PC-3 (cell line): ENCODE measurements at regions not wholly inside any gene's neighbourhood (a gene's known extent, or its start where the extent isn't known, plus 50 kb on each side); places are given as distances from the start of the nearest gene placed in this dataset.

ENCODE experiments used
- ATAC-seq: fragments of 200-7000 bp; cut with Tn5 transposase; 2 replicates; pipeline ENCODE4 v1.9.1; 2020; ENCODE audit warnings: mild to moderate bottlenecking, moderate library complexity
- BruUV-seq: library from RNA; stranded (reverse); fragments of 400-500 nt; replicated peaks from 2 replicates; lab custom pipeline; 2021; lab: Mats Ljungman, UMichigan
- CTCF ChIA-PET: fragments of 300-600 bp; sonication (Branson Sonifier 250); formaldehyde crosslinking; loops from one replicate; lab custom pipeline; 2022; ENCODE audit warnings: antibody characterized with exemption; lab: Charles Lee
- POLR2A ChIA-PET: fragments of 300-600 bp; sonication (Branson Sonifier 250); formaldehyde crosslinking; loops from one replicate; lab custom pipeline; 2022; ENCODE audit warnings: antibody characterized with exemption; ENCODE audit not compliant: unreplicated experiment; lab: Charles Lee
- DNase-seq: peaks from one replicate; pipeline ENCODE4 v3.0.0-alpha.2; 2015
- H2AFZ ChIP-seq: fragments of 300-600 bp; sonication (generic); 2 replicates; pipeline ENCODE4 v1.6.0; 2016; ENCODE audit warnings: antibody characterized with exemption, low read length
- H3F3A ChIP-seq: fragments of 300-600 bp; sonication (generic); one replicate; pipeline ENCODE4 v1.6.0; 2017; ENCODE audit warnings: antibody characterized with exemption, low read length, control low read depth, mild to moderate bottlenecking; ENCODE audit not compliant: unreplicated experiment
- H3K27ac ChIP-seq: fragments of 300-600 bp; sonication (generic); 2 replicates; pipeline ENCODE4 v1.5.1; 2016; ENCODE audit warnings: mild to moderate bottlenecking, low read length
- H3K27me3 ChIP-seq: fragments of 300-600 bp; sonication (generic); 2 replicates; pipeline ENCODE4 v1.6.1; 2016; ENCODE audit warnings: low read length, mixed read lengths
- H3K36me3 ChIP-seq: fragments of 300-600 bp; sonication (generic); 2 replicates; pipeline ENCODE4 v1.6.1; 2016; ENCODE audit warnings: low read depth, mixed run types, low read length, mixed read lengths
- H3K4me1 ChIP-seq: fragments of 300-600 bp; sonication (generic); 2 replicates; pipeline ENCODE4 v1.5.1; 2016; ENCODE audit warnings: low read length; ENCODE audit not compliant: insufficient read depth
- H3K4me2 ChIP-seq: fragments of 300-600 bp; sonication (generic); 2 replicates; pipeline ENCODE4 v1.6.0; 2016; ENCODE audit warnings: low read length
- H3K4me3 ChIP-seq: fragments of 300-600 bp; sonication (generic); 2 replicates; pipeline ENCODE4 v1.5.1; 2016; ENCODE audit warnings: mild to moderate bottlenecking, low read length, mixed read lengths
- H3K79me2 ChIP-seq: fragments of 300-600 bp; sonication (generic); 2 replicates; pipeline ENCODE4 v1.6.1; 2017; ENCODE audit warnings: low read length, mixed read lengths
- H3K9ac ChIP-seq: fragments of 300-600 bp; sonication (generic); 2 replicates; pipeline ENCODE4 v1.6.0; 2016; ENCODE audit warnings: mild to moderate bottlenecking, low read length
- H3K9me2 ChIP-seq: fragments of 300-600 bp; sonication (generic); replicated peaks from 2 replicates; pipeline ENCODE4 v1.6.1; 2016; ENCODE audit warnings: mixed run types, low read length, mixed read lengths
- H3K9me3 ChIP-seq: fragments of 300-600 bp; sonication (generic); 2 replicates; pipeline ENCODE4 v1.6.1; 2016; ENCODE audit warnings: low read length, mixed read lengths
- H4K20me1 ChIP-seq: fragments of 300-600 bp; sonication (generic); 2 replicates; pipeline ENCODE4 v1.6.1; 2016; ENCODE audit warnings: low read length, mixed read lengths
- EZH2 ChIP-seq: fragments of 300-600 bp; sonication (generic); IDR thresholded peaks from one replicate; pipeline ENCODE4 v1.6.1; 2017; ENCODE audit warnings: antibody characterized with exemption, mild to moderate bottlenecking, low read length; ENCODE audit not compliant: unreplicated experiment
- EZH2phosphoT487 ChIP-seq: fragments of 300-600 bp; sonication (generic); IDR thresholded peaks from 2 replicates; pipeline ENCODE4 v1.6.1; 2018; ENCODE audit warnings: mild to moderate bottlenecking, antibody characterized with exemption, low read length, borderline replicate concordance
- intact Hi-C: fragments of 100-400 bp; cut with micrococcal nuclease; formaldehyde crosslinking; loops from 2 replicates; pipeline ENCODE4 v1.9.0; 2023
- TF ChIP-seq, protein P1 (sequence below): fragments of 300-600 bp; sonication (generic); conservative IDR thresholded peaks from 2 replicates; pipeline ENCODE4 v1.5.1; 2017; ENCODE audit warnings: antibody characterized with exemption, low read depth, mild to moderate bottlenecking, low read length

DNA sequence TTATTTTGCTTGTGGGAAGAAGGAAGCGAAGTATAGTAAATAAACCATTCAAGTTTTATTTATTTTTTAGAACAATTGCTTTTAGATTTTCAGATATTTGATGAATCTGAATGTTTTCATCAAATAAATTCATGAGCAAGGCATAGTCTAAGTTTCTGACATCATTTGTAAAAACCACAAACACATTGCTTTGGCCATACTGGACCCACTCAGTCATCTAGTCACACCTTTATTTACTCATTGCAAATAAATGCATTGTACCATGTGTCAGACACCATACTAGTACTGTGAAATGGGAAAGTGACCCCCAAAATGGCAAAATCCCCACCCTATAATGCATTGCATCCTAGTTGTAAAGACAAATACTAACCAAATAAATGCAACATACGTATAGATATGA, 449.1 kb upstream of the SMIM31 start:
- no TSS peak for BruUV-seq
- ChIA-PET CTCF (interaction anchor here (0.7 kb wide), 1 partner anchor 100 kb away, joined by 3 read pairs; no protein-coding TSS in a partner anchor), POLR2A (no interaction called here)
- intact Hi-C loops, result loop anchor here (10.0 kb wide), 1 partner anchor 170 kb away; no protein-coding TSS in a partner anchor
- Histone ChIP-seq H3K27me3 (no peaks in the 10 kb centered on the region), H3K9ac (peak overlapping the region; percentile 59), H3K4me3 (no peak overlapping the region; the same call in 1 of the 2 replicates), H3K4me2 (peak overlapping the region; percentile 54), H3K27ac (peak overlapping the region; percentile 89), H3K9me3 (no peaks in the 10 kb centered on the region), H3K79me2 (no peaks in the 10 kb centered on the region), H3K4me1 (peaks cover 23% of the 10 kb centered on the region), H3K9me2 (no peaks in the 10 kb centered on the region), H4K20me1 (no peaks in the 10 kb centered on the region), H2AFZ (no peak overlapping the region), H3K36me3 (no peaks in the 10 kb centered on the region), H3F3A (no peaks in the 10 kb centered on the region)
- peak; percentile 97 for ATAC-seq
- peak; percentile 72 for DNase-seq
- no peak for TF ChIP-seq EZH2phosphoT487

DNA sequence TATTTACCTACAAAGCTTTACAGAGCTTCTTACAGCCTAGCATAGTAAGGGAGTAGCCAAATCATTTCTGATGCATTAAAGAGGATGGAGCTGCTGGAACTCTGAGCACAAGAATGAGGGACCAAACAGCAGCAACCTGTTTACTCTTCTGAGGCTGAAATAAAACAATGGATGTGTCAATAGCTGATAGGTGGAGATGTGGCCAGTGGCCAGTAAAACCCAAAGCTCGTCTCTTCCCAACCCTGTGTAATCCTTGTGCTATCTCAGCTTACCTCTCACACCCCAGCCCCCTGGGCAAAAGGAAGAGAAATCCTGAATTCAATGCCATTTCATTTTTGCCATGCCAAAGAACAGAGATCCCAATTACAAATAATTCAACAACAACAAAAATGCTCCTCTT, 446.7 kb upstream of the SMIM31 start:
- ChIA-PET POLR2A (no interaction called here), CTCF (no interaction called here)
- BruUV-seq, result no TSS peak
- Histone ChIP-seq H3K4me3 (no peak overlapping the region), H3K27ac (no peak overlapping the region), H3K4me2 (no peak overlapping the region), H3K9ac (no peak overlapping the region), H3F3A (no peaks in the 10 kb centered on the region), H4K20me1 (no peaks in the 10 kb centered on the region), H3K9me3 (no peaks in the 10 kb centered on the region), H3K27me3 (no peaks in the 10 kb centered on the region), H3K9me2 (no peaks in the 10 kb centered on the region), H2AFZ (no peak overlapping the region), H3K36me3 (no peaks in the 10 kb centered on the region), H3K79me2 (no peaks in the 10 kb centered on the region), H3K4me1 (peaks cover 23% of the 10 kb centered on the region)
- ATAC-seq (no peak), DNase-seq (no peak)
- intact Hi-C loops, result loop anchor here (10.0 kb wide), 1 partner anchor 172 kb away; no protein-coding TSS in a partner anchor
- TF ChIP-seq EZH2 (no peak), EZH2phosphoT487 (no peak)
- TF ChIP-seq, protein P1, sequence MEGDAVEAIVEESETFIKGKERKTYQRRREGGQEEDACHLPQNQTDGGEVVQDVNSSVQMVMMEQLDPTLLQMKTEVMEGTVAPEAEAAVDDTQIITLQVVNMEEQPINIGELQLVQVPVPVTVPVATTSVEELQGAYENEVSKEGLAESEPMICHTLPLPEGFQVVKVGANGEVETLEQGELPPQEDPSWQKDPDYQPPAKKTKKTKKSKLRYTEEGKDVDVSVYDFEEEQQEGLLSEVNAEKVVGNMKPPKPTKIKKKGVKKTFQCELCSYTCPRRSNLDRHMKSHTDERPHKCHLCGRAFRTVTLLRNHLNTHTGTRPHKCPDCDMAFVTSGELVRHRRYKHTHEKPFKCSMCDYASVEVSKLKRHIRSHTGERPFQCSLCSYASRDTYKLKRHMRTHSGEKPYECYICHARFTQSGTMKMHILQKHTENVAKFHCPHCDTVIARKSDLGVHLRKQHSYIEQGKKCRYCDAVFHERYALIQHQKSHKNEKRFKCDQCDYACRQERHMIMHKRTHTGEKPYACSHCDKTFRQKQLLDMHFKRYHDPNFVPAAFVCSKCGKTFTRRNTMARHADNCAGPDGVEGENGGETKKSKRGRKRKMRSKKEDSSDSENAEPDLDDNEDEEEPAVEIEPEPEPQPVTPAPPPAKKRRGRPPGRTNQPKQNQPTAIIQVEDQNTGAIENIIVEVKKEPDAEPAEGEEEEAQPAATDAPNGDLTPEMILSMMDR, result no peak

DNA sequence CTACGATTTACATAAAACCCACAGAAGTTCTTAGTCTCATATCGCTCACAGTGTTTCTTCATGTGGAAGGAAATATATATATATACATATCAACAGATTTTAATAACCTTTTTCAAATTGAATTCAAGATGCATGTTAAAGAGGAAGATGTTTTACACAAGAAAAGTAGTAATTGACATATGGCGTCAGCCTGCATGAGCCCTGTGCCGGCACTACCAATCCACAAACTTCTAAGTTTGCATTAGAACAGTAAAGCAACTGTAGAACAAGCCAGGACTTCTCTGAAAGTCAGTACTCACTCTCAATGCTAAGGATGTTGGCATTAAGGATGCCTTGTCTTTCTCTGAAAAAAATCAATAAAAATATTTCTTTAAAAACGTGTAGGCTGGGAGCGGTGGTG, 441.3 kb upstream of the SMIM31 start:
- ChIA-PET POLR2A (no interaction called here), CTCF (no interaction called here)
- Histone ChIP-seq H3K27me3 (no peaks in the 10 kb centered on the region), H3F3A (no peaks in the 10 kb centered on the region), H3K27ac (no peak overlapping the region), H3K4me3 (no peak overlapping the region), H3K9me2 (no peaks in the 10 kb centered on the region), H3K4me2 (no peak overlapping the region), H3K9me3 (no peaks in the 10 kb centered on the region), H3K9ac (no peak overlapping the region), H2AFZ (no peak overlapping the region), H3K36me3 (no peaks in the 10 kb centered on the region), H3K79me2 (no peaks in the 10 kb centered on the region), H4K20me1 (no peaks in the 10 kb centered on the region), H3K4me1 (no peaks in the 10 kb centered on the region)
- DNase-seq (no peak), ATAC-seq (no peak)
- BruUV-seq, result no TSS peak
- no peak for TF ChIP-seq EZH2phosphoT487
- TF ChIP-seq EZH2, result no peak
- TF ChIP-seq, protein P1, result no peak
- intact Hi-C loops, result loop anchor here (1.0 kb wide), 2 partner anchors 337 to 419 kb away; no protein-coding TSS in a partner anchor
